ENCODE measurements at regions not wholly inside any gene's neighbourhood (a gene's known extent, or its start where the extent isn't known, plus 50 kb on each side); places are given as distances from the start of the nearest gene placed in this dataset.

DNA sequence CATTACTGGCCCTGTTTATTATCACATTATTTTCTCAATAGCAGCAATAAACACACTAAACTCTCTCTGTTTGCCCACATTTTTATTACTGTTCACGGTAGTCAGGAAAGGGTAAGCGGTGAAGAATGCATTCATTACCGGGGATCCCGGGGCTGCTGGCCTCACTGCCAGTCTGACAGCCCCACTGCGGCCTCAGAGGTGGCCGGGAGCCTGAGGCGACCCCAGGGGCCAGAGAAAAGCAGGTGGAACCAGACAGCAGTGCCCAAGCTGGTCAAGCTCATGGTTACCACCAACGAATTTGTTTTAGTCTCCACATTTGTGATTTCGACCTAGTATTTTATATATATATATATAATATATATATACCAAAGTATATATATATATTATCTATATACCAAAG is 127.7 kb downstream of the LRATD1 start:
- TF ChIP-seq EZH2phosphoT487 (IDR thresholded peaks at IDR 0.05; ENCODE audit: borderline replicate concordance, low read length) (no peak), EZH2 (IDR thresholded peaks at IDR 0.05; ENCODE audit: low read length, unreplicated experiment) (no peak)
- TF ChIP-seq, protein P1, sequence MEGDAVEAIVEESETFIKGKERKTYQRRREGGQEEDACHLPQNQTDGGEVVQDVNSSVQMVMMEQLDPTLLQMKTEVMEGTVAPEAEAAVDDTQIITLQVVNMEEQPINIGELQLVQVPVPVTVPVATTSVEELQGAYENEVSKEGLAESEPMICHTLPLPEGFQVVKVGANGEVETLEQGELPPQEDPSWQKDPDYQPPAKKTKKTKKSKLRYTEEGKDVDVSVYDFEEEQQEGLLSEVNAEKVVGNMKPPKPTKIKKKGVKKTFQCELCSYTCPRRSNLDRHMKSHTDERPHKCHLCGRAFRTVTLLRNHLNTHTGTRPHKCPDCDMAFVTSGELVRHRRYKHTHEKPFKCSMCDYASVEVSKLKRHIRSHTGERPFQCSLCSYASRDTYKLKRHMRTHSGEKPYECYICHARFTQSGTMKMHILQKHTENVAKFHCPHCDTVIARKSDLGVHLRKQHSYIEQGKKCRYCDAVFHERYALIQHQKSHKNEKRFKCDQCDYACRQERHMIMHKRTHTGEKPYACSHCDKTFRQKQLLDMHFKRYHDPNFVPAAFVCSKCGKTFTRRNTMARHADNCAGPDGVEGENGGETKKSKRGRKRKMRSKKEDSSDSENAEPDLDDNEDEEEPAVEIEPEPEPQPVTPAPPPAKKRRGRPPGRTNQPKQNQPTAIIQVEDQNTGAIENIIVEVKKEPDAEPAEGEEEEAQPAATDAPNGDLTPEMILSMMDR (conservative IDR thresholded peaks at IDR 0.05; ENCODE audit: low read depth, low read length) = no peak

Measured in PC-3 (cell line).